Hepatocyte (in vitro differentiated cells): ENCODE measurements at regions not wholly inside any gene's neighbourhood (a gene's known extent, or its start where the extent isn't known, plus 50 kb on each side); places are given as distances from the start of the nearest gene placed in this dataset.

Experiments used
- EZH2 ChIP-seq: fragments of 200-600 bp; sonication (generic); IDR thresholded peaks from 2 replicates; pipeline ENCODE4 v1.6.1; 2016; ENCODE audit warnings: antibody characterized with exemption, mild to moderate bottlenecking, borderline replicate concordance
- TF ChIP-seq, protein P1 (sequence below): fragments of 200-600 bp; sonication (generic); IDR thresholded peaks from 2 replicates; pipeline ENCODE4 v1.5.1; 2016; ENCODE audit warnings: antibody characterized with exemption, mild to moderate bottlenecking; ENCODE audit not compliant: poor library complexity

DNA sequence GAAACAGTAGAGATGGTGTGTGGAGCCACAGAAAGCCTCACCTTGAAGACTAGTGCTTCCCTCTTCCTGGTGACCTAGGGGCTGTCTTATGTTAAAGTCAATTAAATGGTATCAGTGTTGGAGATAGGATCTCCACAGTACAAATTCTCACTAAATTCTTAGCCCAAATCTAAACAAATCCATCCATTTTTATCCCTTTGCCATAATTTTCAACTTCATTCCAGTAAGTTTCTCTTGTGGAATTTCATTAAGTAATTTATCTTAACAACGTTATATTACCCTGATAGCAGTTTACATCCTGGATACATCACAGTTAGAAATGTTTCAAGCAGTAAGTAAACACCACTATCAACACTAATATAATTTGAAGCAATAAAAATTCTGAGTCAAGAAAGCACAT lies 989.4 kb upstream of the NXPH2 start:
- TF ChIP-seq, protein P1, sequence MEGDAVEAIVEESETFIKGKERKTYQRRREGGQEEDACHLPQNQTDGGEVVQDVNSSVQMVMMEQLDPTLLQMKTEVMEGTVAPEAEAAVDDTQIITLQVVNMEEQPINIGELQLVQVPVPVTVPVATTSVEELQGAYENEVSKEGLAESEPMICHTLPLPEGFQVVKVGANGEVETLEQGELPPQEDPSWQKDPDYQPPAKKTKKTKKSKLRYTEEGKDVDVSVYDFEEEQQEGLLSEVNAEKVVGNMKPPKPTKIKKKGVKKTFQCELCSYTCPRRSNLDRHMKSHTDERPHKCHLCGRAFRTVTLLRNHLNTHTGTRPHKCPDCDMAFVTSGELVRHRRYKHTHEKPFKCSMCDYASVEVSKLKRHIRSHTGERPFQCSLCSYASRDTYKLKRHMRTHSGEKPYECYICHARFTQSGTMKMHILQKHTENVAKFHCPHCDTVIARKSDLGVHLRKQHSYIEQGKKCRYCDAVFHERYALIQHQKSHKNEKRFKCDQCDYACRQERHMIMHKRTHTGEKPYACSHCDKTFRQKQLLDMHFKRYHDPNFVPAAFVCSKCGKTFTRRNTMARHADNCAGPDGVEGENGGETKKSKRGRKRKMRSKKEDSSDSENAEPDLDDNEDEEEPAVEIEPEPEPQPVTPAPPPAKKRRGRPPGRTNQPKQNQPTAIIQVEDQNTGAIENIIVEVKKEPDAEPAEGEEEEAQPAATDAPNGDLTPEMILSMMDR = no peak
- no peak for TF ChIP-seq EZH2
